ENCODE measurements at regions not wholly inside any gene's neighbourhood (a gene's known extent, or its start where the extent isn't known, plus 50 kb on each side); places are given as distances from the start of the nearest gene placed in this dataset.

DNA sequence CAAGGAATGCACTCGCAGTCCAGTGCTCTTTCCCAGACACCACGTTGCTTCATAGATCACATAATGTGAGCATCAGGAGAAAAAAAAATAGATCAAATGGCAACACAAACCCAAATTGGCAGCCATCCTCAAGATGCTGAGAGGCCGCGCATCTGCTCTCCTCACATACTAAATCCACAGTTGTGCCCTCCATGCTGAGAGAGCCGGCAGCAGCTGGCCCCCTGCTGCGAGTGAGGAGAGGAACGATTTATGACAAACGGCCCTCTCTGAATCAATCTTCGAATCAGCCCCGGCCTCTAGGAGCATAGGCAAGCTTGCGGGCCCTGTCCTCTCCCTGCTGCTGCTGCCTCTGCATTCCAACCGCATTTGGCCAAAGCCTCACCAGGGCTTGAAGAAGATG is 159.9 kb upstream of the TENM4 start:
- TF ChIP-seq, protein P1, sequence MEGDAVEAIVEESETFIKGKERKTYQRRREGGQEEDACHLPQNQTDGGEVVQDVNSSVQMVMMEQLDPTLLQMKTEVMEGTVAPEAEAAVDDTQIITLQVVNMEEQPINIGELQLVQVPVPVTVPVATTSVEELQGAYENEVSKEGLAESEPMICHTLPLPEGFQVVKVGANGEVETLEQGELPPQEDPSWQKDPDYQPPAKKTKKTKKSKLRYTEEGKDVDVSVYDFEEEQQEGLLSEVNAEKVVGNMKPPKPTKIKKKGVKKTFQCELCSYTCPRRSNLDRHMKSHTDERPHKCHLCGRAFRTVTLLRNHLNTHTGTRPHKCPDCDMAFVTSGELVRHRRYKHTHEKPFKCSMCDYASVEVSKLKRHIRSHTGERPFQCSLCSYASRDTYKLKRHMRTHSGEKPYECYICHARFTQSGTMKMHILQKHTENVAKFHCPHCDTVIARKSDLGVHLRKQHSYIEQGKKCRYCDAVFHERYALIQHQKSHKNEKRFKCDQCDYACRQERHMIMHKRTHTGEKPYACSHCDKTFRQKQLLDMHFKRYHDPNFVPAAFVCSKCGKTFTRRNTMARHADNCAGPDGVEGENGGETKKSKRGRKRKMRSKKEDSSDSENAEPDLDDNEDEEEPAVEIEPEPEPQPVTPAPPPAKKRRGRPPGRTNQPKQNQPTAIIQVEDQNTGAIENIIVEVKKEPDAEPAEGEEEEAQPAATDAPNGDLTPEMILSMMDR (IDR thresholded peaks at IDR 0.05; ENCODE audit: low read depth, low read length, missing input control), result no peak
- TF ChIP-seq, protein P2, sequence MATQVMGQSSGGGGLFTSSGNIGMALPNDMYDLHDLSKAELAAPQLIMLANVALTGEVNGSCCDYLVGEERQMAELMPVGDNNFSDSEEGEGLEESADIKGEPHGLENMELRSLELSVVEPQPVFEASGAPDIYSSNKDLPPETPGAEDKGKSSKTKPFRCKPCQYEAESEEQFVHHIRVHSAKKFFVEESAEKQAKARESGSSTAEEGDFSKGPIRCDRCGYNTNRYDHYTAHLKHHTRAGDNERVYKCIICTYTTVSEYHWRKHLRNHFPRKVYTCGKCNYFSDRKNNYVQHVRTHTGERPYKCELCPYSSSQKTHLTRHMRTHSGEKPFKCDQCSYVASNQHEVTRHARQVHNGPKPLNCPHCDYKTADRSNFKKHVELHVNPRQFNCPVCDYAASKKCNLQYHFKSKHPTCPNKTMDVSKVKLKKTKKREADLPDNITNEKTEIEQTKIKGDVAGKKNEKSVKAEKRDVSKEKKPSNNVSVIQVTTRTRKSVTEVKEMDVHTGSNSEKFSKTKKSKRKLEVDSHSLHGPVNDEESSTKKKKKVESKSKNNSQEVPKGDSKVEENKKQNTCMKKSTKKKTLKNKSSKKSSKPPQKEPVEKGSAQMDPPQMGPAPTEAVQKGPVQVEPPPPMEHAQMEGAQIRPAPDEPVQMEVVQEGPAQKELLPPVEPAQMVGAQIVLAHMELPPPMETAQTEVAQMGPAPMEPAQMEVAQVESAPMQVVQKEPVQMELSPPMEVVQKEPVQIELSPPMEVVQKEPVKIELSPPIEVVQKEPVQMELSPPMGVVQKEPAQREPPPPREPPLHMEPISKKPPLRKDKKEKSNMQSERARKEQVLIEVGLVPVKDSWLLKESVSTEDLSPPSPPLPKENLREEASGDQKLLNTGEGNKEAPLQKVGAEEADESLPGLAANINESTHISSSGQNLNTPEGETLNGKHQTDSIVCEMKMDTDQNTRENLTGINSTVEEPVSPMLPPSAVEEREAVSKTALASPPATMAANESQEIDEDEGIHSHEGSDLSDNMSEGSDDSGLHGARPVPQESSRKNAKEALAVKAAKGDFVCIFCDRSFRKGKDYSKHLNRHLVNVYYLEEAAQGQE (IDR thresholded peaks at IDR 0.05), result no peak
- TF ChIP-seq YY1 (IDR thresholded peaks at IDR 0.05) (no peak), HNF4A (conservative IDR thresholded peaks at IDR 0.05) (no peak), SP1 (IDR thresholded peaks at IDR 0.05) (no peak), RAD21 (IDR thresholded peaks at IDR 0.05) (no peak), GABPA (IDR thresholded peaks at IDR 0.05 in 1 of 2, conservative IDR thresholded peaks at IDR 0.05 in 1 of 2) (no peak)
- TF ChIP-seq, protein P3, sequence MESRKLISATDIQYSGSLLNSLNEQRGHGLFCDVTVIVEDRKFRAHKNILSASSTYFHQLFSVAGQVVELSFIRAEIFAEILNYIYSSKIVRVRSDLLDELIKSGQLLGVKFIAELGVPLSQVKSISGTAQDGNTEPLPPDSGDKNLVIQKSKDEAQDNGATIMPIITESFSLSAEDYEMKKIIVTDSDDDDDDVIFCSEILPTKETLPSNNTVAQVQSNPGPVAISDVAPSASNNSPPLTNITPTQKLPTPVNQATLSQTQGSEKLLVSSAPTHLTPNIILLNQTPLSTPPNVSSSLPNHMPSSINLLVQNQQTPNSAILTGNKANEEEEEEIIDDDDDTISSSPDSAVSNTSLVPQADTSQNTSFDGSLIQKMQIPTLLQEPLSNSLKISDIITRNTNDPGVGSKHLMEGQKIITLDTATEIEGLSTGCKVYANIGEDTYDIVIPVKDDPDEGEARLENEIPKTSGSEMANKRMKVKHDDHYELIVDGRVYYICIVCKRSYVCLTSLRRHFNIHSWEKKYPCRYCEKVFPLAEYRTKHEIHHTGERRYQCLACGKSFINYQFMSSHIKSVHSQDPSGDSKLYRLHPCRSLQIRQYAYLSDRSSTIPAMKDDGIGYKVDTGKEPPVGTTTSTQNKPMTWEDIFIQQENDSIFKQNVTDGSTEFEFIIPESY (IDR thresholded peaks at IDR 0.05), result no peak
- TF ChIP-seq, protein P4, sequence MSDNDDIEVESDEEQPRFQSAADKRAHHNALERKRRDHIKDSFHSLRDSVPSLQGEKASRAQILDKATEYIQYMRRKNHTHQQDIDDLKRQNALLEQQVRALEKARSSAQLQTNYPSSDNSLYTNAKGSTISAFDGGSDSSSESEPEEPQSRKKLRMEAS (IDR thresholded peaks at IDR 0.05), result no peak
- TF ChIP-seq, protein P5, sequence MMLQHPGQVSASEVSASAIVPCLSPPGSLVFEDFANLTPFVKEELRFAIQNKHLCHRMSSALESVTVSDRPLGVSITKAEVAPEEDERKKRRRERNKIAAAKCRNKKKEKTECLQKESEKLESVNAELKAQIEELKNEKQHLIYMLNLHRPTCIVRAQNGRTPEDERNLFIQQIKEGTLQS (IDR thresholded peaks at IDR 0.05), result no peak

All from liver (tissue), 3 donors.